ENCODE measurements at regions not wholly inside any gene's neighbourhood (a gene's known extent, or its start where the extent isn't known, plus 50 kb on each side); places are given as distances from the start of the nearest gene placed in this dataset.

GRCh38 chr16:85321509-85322271, 209.4 kb upstream of the CIBAR2 start:
- CTCF ChIA-PET, result interaction anchor here (0.6 to 1.3 kb wide), 3 partner anchors 17 to 1512 kb away, joined by 3 read pairs; no protein-coding TSS in a partner anchor
- Mint-ChIP-seq H3K4me3 (no peak overlapping the region), H3K36me3 (no peaks in the 10 kb centered on the region), H3K27ac (no peak overlapping the region), H3K9me3 (ENCODE audit: low read depth) (peaks cover 2% of the 10 kb centered on the region), H3K27me3 (no peaks in the 10 kb centered on the region), H3K4me1 (no peaks in the 10 kb centered on the region)
- DNase-seq, result no peak
- ATAC-seq, result no peak

- Mint-ChIP-seq H3K4me1 (no peaks in the 10 kb centered on the region), H3K27me3 (peaks cover 10% of the 10 kb centered on the region), H3K4me3 (no peak overlapping the region), H3K36me3 (no peaks in the 10 kb centered on the region), H3K9me3 (ENCODE audit: low read depth) (peaks cover 2% of the 10 kb centered on the region), H3K27ac (no peak overlapping the region)
- CTCF ChIA-PET, result no interaction called here
- no peak for ATAC-seq
- no peak for DNase-seq
Measured at GRCh38 chr16:85323230-85323960, 211.1 kb upstream of the CIBAR2 start.

- no peak overlapping the region for H3K4me3 Mint-ChIP-seq
- ATAC-seq (no peak), DNase-seq (no peak)
- no peak overlapping the region for H3K27ac Mint-ChIP-seq
- CTCF ChIA-PET, result interaction anchor here (1.4 kb wide), 1 partner anchor 9 kb away, joined by 3 read pairs; no protein-coding TSS in a partner anchor
- H3K27me3 Mint-ChIP-seq, result peaks cover 10% of the 10 kb centered on the region
- peaks cover 2% of the 10 kb centered on the region for H3K9me3 Mint-ChIP-seq (ENCODE audit: low read depth)
- no peaks in the 10 kb centered on the region for H3K36me3 Mint-ChIP-seq
- H3K4me1 Mint-ChIP-seq, result no peaks in the 10 kb centered on the region
Measured at GRCh38 chr16:85323961-85324253, 211.6 kb upstream of the CIBAR2 start.

GRCh38 chr16:85324488-85324887, 212.2 kb upstream of the CIBAR2 start:
- CTCF ChIA-PET, result interaction anchor here (1.1 to 1.4 kb wide), 2 partner anchors 10 to 72 kb away, joined by 3 to 5 read pairs; no protein-coding TSS in a partner anchor

GRCh38 chr16:85326113-85326793, 214.0 kb upstream of the CIBAR2 start:
- Mint-ChIP-seq H3K36me3 (no peaks in the 10 kb centered on the region), H3K4me1 (peaks cover 4% of the 10 kb centered on the region), H3K4me3 (no peak overlapping the region), H3K27me3 (peaks cover 20% of the 10 kb centered on the region), H3K27ac (no peak overlapping the region), H3K9me3 (ENCODE audit: low read depth) (peaks cover 2% of the 10 kb centered on the region)
- DNase-seq (no peak), ATAC-seq (no peak)
- CTCF ChIA-PET, result no interaction called here

More at GRCh38 chr16:85324488-85324887, 212.2 kb upstream of the CIBAR2 start:
- H3K36me3 Mint-ChIP-seq, result no peaks in the 10 kb centered on the region
- DNase-seq (no peak), ATAC-seq (no peak)
- no peak overlapping the region for H3K4me3 Mint-ChIP-seq
- H3K4me1 Mint-ChIP-seq, result no peaks in the 10 kb centered on the region
- H3K27me3 Mint-ChIP-seq, result peaks cover 13% of the 10 kb centered on the region
- H3K9me3 Mint-ChIP-seq (ENCODE audit: low read depth), result peaks cover 2% of the 10 kb centered on the region
- no peak overlapping the region for H3K27ac Mint-ChIP-seq

- Mint-ChIP-seq H3K4me3 (no peak overlapping the region), H3K36me3 (no peaks in the 10 kb centered on the region), H3K27me3 (peaks cover 20% of the 10 kb centered on the region), H3K27ac (no peak overlapping the region), H3K9me3 (ENCODE audit: low read depth) (peaks cover 2% of the 10 kb centered on the region), H3K4me1 (peaks cover 4% of the 10 kb centered on the region)
- ATAC-seq (no peak), DNase-seq (no peak)
- CTCF ChIA-PET, result no interaction called here
Measured at GRCh38 chr16:85326794-85327181, 214.5 kb upstream of the CIBAR2 start.

- Mint-ChIP-seq H3K27ac (no peak overlapping the region), H3K4me1 (peaks cover 4% of the 10 kb centered on the region), H3K9me3 (ENCODE audit: low read depth) (peaks cover 2% of the 10 kb centered on the region), H3K36me3 (no peaks in the 10 kb centered on the region), H3K4me3 (no peak overlapping the region), H3K27me3 (peaks cover 20% of the 10 kb centered on the region)
- no peak for ATAC-seq
- no peak for DNase-seq
- CTCF ChIA-PET, result no interaction called here
Measured at GRCh38 chr16:85327731-85328675, 215.7 kb upstream of the CIBAR2 start.

- Mint-ChIP-seq H3K36me3 (no peaks in the 10 kb centered on the region), H3K27ac (no peak overlapping the region), H3K4me1 (peaks cover 4% of the 10 kb centered on the region), H3K27me3 (peaks cover 20% of the 10 kb centered on the region), H3K4me3 (no peak overlapping the region), H3K9me3 (ENCODE audit: low read depth) (peaks cover 2% of the 10 kb centered on the region)
- ATAC-seq (no peak), DNase-seq (no peak)
- CTCF ChIA-PET, result no interaction called here
Measured at GRCh38 chr16:85328676-85329058, 216.4 kb upstream of the CIBAR2 start.

- H3K27ac Mint-ChIP-seq, result no peak overlapping the region
- no peak for DNase-seq
- no peak for ATAC-seq
- no peak overlapping the region for H3K4me3 Mint-ChIP-seq
- peaks cover 20% of the 10 kb centered on the region for H3K27me3 Mint-ChIP-seq
- no peaks in the 10 kb centered on the region for H3K9me3 Mint-ChIP-seq (ENCODE audit: low read depth)
- H3K36me3 Mint-ChIP-seq, result no peaks in the 10 kb centered on the region
- peaks cover 4% of the 10 kb centered on the region for H3K4me1 Mint-ChIP-seq
- CTCF ChIA-PET, result no interaction called here
Measured at GRCh38 chr16:85329059-85329812, 217.0 kb upstream of the CIBAR2 start.

- H3K4me1 Mint-ChIP-seq, result peaks cover 6% of the 10 kb centered on the region
- no peak for DNase-seq
- no peak overlapping the region for H3K27ac Mint-ChIP-seq
- no peaks in the 10 kb centered on the region for H3K36me3 Mint-ChIP-seq
- no peak overlapping the region for H3K4me3 Mint-ChIP-seq
- H3K27me3 Mint-ChIP-seq, result peaks cover 26% of the 10 kb centered on the region
- H3K9me3 Mint-ChIP-seq (ENCODE audit: low read depth), result no peaks in the 10 kb centered on the region
- ATAC-seq, result no peak
- CTCF ChIA-PET, result interaction anchor here (1.1 to 1.7 kb wide), 4 partner anchors 21 to 77 kb away, joined by 4 to 11 read pairs (median 6); no protein-coding TSS in a partner anchor
Measured at GRCh38 chr16:85330006-85330693, 217.9 kb upstream of the CIBAR2 start.

- H3K4me1 Mint-ChIP-seq, result peaks cover 6% of the 10 kb centered on the region
- no peaks in the 10 kb centered on the region for H3K36me3 Mint-ChIP-seq
- H3K27ac Mint-ChIP-seq, result no peak overlapping the region
- H3K4me3 Mint-ChIP-seq, result no peak overlapping the region
- CTCF ChIA-PET, result interaction anchor here (1.1 to 1.7 kb wide), 4 partner anchors 22 to 78 kb away, joined by 4 to 11 read pairs (median 6); no protein-coding TSS in a partner anchor
- H3K9me3 Mint-ChIP-seq (ENCODE audit: low read depth), result no peaks in the 10 kb centered on the region
- peaks cover 31% of the 10 kb centered on the region for H3K27me3 Mint-ChIP-seq
- ATAC-seq, result peak; percentile 64
- no peak for DNase-seq
Measured at GRCh38 chr16:85330694-85331188, 218.5 kb upstream of the CIBAR2 start.

- H3K4me1 Mint-ChIP-seq, result peaks cover 6% of the 10 kb centered on the region
- H3K27ac Mint-ChIP-seq, result no peak overlapping the region
- H3K36me3 Mint-ChIP-seq, result no peaks in the 10 kb centered on the region
- ATAC-seq, result no peak
- peaks cover 31% of the 10 kb centered on the region for H3K27me3 Mint-ChIP-seq
- H3K4me3 Mint-ChIP-seq, result no peak overlapping the region
- H3K9me3 Mint-ChIP-seq (ENCODE audit: low read depth), result no peaks in the 10 kb centered on the region
- no peak for DNase-seq
- CTCF ChIA-PET, result interaction anchor here (1.1 to 1.5 kb wide), 2 partner anchors 27 to 34 kb away, joined by 3 to 7 read pairs; no protein-coding TSS in a partner anchor
Measured at GRCh38 chr16:85331688-85332087, 219.4 kb upstream of the CIBAR2 start.

Measured in activated CD8-positive, alpha-beta memory T cell treated with anti-CD3 and anti-CD28 coated beads, Interleukin-2, amount 10 ng/mL, durations not matched to agents 7 days and 5 days (primary cell).